Vagina (tissue), 2 donors: ENCODE measurements at regions not wholly inside any gene's neighbourhood (a gene's known extent, or its start where the extent isn't known, plus 50 kb on each side); places are given as distances from the start of the nearest gene placed in this dataset.

Experiments
- POLR2A ChIP-seq, 2 donors: fragments of 450-650 bp; IDR thresholded peaks; one replicate each; pipeline ENCODE4 v1.6.1; 2017; ENCODE audit warnings: antibody characterized with exemption in 2 of 2, mild to moderate bottlenecking in 2 of 2, moderate library complexity in 2 of 2
- POLR2AphosphoS5 ChIP-seq, 2 donors: sonication (generic); formaldehyde crosslinking; IDR thresholded peaks; one replicate each; pipeline ENCODE4 v1.9.0; 2017; ENCODE audit warnings: antibody characterized with exemption in 2 of 2, mild to moderate bottlenecking in 2 of 2, low read depth in 1 of 2; ENCODE audit not compliant: insufficient read depth in 1 of 2
- TF ChIP-seq, protein P1 (sequence below), 3 experiments: fragments of 450-650 bp in 2 of 3; fragments of 200-600 bp in 1 of 3; sonication (generic) in 1 of 3; IDR thresholded peaks; one replicate each; pipeline ENCODE4 v1.5.1; 2017 to 2019; ENCODE audit warnings: antibody characterized with exemption in 3 of 3, mild to moderate bottlenecking in 2 of 3, moderate library complexity in 2 of 3

- TF ChIP-seq, protein P1, sequence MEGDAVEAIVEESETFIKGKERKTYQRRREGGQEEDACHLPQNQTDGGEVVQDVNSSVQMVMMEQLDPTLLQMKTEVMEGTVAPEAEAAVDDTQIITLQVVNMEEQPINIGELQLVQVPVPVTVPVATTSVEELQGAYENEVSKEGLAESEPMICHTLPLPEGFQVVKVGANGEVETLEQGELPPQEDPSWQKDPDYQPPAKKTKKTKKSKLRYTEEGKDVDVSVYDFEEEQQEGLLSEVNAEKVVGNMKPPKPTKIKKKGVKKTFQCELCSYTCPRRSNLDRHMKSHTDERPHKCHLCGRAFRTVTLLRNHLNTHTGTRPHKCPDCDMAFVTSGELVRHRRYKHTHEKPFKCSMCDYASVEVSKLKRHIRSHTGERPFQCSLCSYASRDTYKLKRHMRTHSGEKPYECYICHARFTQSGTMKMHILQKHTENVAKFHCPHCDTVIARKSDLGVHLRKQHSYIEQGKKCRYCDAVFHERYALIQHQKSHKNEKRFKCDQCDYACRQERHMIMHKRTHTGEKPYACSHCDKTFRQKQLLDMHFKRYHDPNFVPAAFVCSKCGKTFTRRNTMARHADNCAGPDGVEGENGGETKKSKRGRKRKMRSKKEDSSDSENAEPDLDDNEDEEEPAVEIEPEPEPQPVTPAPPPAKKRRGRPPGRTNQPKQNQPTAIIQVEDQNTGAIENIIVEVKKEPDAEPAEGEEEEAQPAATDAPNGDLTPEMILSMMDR (IDR thresholded peaks at IDR 0.05) = no peak
- no peak for TF ChIP-seq POLR2AphosphoS5 (IDR thresholded peaks at IDR 0.05; ENCODE audit: insufficient read depth in 1 of 2, low read depth in 1 of 2)
- TF ChIP-seq POLR2A (IDR thresholded peaks at IDR 0.05) = no peak
Observed at GRCh38 chr17:74130276-74130675, 73.2 kb upstream of the RPL38 start.
